GM15510 (cell line): ENCODE measurements at regions not wholly inside any gene's neighbourhood (a gene's known extent, or its start where the extent isn't known, plus 50 kb on each side); places are given as distances from the start of the nearest gene placed in this dataset.
A peak's percentile ranks its signal among the peaks of the same experiment; 100 is the strongest.

ENCODE experiments used
- POLR2A ChIP-seq: IDR thresholded peaks from 3 replicates; pipeline ENCODE4 v1.6.1; 2011; ENCODE audit warnings: borderline replicate concordance; ENCODE audit not compliant: insufficient read length; ENCODE audit errors: extremely low read depth

- no peak for TF ChIP-seq POLR2A
Measured at GRCh38 chrX:51798701-51799100, 55.5 kb downstream of the GSPT2 start.

GRCh38 chrX:51802917-51803688 is 59.9 kb downstream of the GSPT2 start:
- TF ChIP-seq POLR2A, result peak; percentile 33

GRCh38 chrX:51803833-51804232 is 60.6 kb downstream of the GSPT2 start:
- TF ChIP-seq POLR2A, result no peak

GRCh38 chrX:51804741-51805140 is 61.5 kb downstream of the GSPT2 start:
- TF ChIP-seq POLR2A, result no peak

GRCh38 chrX:51813886-51814460 is 70.7 kb downstream of the GSPT2 start:
- no peak for TF ChIP-seq POLR2A

GRCh38 chrX:51824061-51824460 is 69.4 kb upstream of the MAGED1 start:
- TF ChIP-seq POLR2A, result no peak

- no peak for TF ChIP-seq POLR2A
Measured at GRCh38 chrX:51825436-51825835, 68.0 kb upstream of the MAGED1 start.

GRCh38 chrX:51834076-51834475 is 59.3 kb upstream of the MAGED1 start:
- no peak for TF ChIP-seq POLR2A

GRCh38 chrX:51836823-51837222 is 56.6 kb upstream of the MAGED1 start:
- TF ChIP-seq POLR2A, result no peak

- no peak for TF ChIP-seq POLR2A
Measured at GRCh38 chrX:51837451-51837850, 56.0 kb upstream of the MAGED1 start.

GRCh38 chrX:51837921-51838320 is 55.5 kb upstream of the MAGED1 start:
- TF ChIP-seq POLR2A, result no peak
